Superior temporal gyrus (tissue), 1 donor: ENCODE measurements at regions not wholly inside any gene's neighbourhood (a gene's known extent, or its start where the extent isn't known, plus 50 kb on each side); places are given as distances from the start of the nearest gene placed in this dataset.
"Not testable (repeated sequence)": the region's sequence is repeated elsewhere in the genome, so short reads cannot be mapped to it uniquely, and the experiment has no call there.

Source experiments
- DNase-seq: peaks from one replicate; pipeline ENCODE4 v3.0.0-alpha.2; 2016; ENCODE audit errors: extremely low spot score

- no peak for DNase-seq
These were observed 75.5 kb downstream of the ASB1 start for GRCh38 chr2:238502088-238502810.

DNA sequence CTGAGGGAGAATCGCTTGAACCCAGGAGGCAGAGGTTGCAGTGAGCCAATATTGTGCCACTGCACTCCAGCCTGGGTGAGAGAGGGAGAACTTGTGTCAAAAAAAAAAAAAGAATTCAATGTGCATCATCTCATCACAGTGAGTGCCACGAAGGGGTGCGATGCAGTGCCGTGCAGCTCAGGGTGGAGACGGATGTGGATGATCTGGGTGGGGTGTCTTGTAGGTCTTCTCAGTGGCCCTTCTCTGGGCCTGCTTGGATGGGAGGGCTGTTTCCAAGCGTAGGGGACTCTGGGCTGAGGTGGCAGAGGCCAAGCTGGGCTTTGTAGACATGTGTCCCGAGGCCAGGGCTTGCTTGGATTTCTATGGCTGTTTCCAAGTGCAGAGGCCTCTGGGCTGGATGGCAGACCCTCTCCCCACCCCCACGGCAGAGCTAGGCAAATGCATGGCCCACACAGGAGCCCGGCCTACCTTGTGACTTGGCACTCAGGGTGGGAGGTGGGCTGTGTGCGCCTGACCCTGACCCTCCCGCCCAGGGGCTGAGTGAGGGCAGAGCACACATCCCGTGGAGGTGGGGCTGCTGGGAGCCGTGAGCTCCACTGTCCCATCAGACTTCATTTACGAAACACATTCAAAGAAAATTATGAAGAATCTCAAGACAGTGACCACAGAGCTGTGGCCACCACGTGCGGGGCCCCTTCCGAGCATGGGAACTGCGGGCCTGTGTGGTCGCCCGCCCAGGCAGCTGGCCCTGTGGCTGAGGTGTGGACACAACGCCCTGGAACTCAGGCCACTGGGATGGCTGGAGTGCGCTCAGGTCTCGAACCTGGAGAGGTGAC lies 76.4 kb downstream of the ASB1 start:
- DNase-seq: no peak

- DNase-seq: no peak
These were observed 77.6 kb downstream of the ASB1 start for GRCh38 chr2:238504181-238504931.

GRCh38 chr2:238505119-238505891 lies 78.6 kb downstream of the ASB1 start:
- no peak for DNase-seq

GRCh38 chr2:238505892-238506280 lies 79.2 kb downstream of the ASB1 start:
- no peak for DNase-seq

GRCh38 chr2:238506371-238507068 lies 79.8 kb downstream of the ASB1 start:
- no peak for DNase-seq

DNA sequence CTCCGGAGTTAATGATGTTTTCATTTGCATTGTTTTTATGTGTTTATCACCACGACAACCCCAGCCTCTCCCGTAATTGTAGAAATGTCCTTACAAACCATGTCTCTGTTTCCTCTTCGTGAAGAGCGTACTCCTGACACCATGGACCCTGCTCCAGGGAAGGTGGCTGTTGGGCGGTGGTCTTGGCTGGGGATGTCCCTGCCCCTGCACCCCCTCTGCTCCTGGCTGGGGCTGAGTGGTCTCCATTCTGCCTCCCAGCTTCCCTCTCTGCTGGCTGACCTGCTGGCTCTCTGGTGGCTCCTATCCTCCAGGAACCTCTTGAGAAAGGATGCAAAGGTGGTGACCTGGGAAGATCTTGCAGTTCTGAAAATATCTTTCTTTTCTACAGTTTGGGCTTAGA lies 81.1 kb downstream of the ASB1 start:
- no peak for DNase-seq

DNA sequence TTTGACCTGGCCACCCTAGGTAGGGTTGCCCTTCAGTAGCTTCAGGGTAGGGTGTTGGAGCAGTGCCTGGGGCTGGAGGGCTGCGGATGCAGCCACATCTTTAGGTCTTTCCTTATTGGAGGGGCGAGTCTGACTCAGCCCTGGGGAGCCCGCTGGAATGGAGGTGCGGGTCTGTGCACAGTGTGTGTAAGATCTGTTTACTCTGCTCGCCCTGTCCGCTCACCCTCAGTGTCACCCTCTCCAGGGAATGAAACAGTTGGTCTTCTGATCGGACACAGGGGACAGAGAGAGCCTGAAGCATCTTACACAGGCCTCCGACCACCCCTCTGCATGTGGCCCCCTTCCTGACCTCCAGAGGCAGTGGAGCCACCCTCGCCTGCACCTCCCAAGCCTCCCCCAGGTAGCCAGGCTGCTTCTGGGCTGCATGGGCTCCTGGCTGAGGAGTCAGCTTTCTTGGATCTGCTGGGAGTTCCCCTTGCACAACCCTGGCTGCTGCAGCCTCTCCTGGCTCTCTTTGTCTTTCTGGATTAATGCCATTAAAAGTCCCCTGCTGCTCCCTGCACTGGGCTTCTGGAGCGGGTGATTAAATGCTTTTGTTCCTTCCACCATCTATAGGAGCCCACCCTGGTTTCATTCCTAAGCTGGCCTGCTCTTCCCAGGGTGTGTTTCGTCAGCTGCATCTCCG lies 82.6 kb downstream of the ASB1 start:
- DNase-seq: no peak

GRCh38 chr2:238509903-238510302 lies 83.2 kb downstream of the ASB1 start:
- DNase-seq: no peak

- no peak for DNase-seq
These were observed 84.3 kb downstream of the ASB1 start for GRCh38 chr2:238510911-238511613.

- DNase-seq: no peak
These were observed 84.9 kb downstream of the ASB1 start for GRCh38 chr2:238511614-238511950.

DNA sequence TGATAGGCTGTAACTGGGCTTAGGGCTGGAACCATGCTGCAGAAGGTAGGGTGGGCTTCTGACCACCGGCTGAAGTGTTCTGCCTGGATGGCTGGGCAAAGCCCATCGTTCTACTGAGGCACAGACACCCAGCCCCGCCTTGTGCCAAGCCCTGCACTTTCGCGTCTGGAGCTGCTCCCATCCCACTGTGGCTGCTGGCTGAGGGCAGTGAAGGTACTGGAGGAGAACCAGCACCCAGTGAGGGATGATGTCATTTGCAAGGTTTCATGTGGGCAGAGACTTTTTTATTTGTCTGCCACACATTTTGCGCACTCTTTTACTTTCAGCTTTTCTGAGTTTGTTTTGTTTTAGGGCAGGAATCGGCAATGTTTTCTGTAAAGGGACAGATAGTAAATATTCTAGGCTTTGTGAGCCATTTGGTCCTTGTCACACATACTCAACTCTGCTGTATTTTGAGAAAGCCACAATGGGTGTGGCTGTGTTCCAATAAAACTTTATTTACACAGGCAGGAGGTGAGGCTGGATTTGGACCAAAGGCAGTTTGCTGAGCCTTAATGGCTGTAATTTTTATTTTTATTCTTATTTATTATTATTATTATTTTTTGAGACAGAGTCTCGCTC lies 85.6 kb downstream of the ASB1 start:
- no peak for DNase-seq

DNA sequence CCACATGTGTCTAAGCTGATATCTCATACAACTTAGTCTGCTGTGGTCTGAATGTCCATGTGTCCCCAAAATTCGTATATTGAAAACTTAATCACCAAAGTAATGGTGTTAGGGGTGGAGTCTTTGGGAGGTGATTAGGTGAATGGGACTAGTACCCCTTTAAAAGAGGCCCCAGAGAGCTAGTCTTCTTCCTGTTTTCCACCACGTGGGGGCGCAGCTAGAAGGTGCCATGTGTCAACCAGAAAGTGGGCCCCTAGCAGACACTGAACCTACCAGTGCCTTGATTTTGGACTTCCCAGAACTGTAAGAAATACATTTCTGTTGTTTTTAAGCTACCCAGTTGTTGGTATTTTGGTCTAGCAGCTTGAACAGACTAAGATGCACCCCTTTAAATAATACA lies 86.6 kb downstream of the ASB1 start:
- DNase-seq: no peak

DNA sequence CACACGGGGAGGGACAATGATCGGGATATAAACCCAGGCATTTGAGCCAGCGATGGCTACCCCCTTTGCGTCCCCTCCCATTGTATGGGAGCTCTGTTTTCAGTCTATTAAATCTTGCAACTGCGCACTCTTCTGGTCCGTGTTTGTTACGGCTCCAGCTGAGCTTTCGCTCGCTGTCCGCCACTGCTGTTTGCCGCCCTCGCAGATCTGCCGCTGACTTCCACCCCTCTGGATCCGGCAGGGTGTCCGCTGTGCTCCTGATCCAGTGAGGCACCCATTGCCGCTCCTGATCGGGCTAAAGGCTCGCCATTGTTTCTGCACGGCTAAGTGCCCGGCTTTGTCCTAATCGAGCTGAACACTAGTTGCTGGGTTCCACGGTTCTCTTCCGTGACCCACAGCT lies 87.3 kb downstream of the ASB1 start:
- DNase-seq: not testable (repeated sequence)

GRCh38 chr2:238515377-238515776 lies 88.7 kb downstream of the ASB1 start:
- no peak for DNase-seq

- no peak for DNase-seq
These were observed 90.5 kb downstream of the ASB1 start for GRCh38 chr2:238517209-238517608.

- no peak for DNase-seq
These were observed 91.6 kb downstream of the ASB1 start for GRCh38 chr2:238518172-238518820.

DNA sequence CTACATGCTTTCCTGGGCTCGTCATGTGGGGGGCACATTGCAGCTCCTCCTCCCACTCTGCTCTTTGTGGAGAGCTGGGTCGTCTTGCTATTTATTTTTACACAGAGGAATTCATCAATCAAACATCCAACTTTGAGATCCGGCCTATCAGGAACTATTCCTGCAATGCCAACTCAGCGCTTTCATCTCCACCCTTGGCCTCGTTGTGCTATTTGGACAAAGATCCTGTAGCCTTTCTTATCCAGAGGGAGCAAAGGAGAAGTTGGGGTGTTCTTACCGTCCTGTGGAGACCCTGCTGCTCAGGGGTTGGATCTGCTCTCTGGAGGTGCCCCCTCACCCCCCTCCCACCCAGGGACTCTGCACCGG lies 92.1 kb downstream of the ASB1 start:
- DNase-seq: no peak

DNA sequence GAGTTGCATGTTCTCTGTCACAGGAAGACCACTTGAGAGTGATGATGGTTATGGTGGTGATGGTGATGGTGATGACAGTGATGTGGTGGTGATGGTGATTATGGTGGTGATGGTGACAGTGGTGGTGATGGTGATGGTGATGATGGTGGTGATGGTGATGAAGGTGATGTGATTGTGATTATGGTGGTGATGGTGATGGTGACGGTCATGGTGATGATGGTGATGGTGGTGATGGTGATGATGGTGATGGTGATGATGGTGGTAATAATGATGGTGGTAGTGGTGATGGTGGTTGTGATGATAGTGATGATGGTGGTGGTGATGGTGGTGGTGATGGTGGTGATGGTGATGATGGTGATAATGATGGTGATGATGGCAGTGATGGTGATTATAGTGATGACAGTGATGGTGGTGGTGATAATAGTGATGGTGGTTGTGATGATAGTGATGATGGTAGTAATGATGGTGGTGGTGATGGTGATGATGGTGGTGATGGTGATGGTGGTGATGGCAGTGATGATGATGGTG lies 93.7 kb downstream of the ASB1 start:
- no peak for DNase-seq
